Mesendoderm (in vitro differentiated cells): ENCODE measurements at regions not wholly inside any gene's neighbourhood (a gene's known extent, or its start where the extent isn't known, plus 50 kb on each side); places are given as distances from the start of the nearest gene placed in this dataset.

ENCODE experiments used
- DNase-seq: peaks from one replicate; pipeline ENCODE4 v3.0.0; 2013
- H2AK5ac ChIP-seq: 2 replicates; pipeline ENCODE4 v1.6.1; 2013; ENCODE audit warnings: low read length, inconsistent platforms
- H2BK120ac ChIP-seq: 2 replicates; pipeline ENCODE4 v1.6.1; 2013; ENCODE audit warnings: low read depth, mild to moderate bottlenecking, low read length, moderate library complexity, mixed read lengths
- H2BK15ac ChIP-seq: replicated peaks from 2 replicates; pipeline ENCODE4 v1.6.1; 2013; ENCODE audit warnings: low read depth, mild to moderate bottlenecking, moderate library complexity
- H2BK5ac ChIP-seq: 2 replicates; pipeline ENCODE4 v1.6.1; 2013; ENCODE audit warnings: low read length, inconsistent platforms
- H3K18ac ChIP-seq: 2 replicates; pipeline ENCODE4 v1.6.1; 2013; ENCODE audit warnings: mild to moderate bottlenecking, low read length, mixed read lengths
- H3K23ac ChIP-seq: one replicate; pipeline ENCODE4 v1.6.1; 2013; ENCODE audit warnings: low read length
- H3K27ac ChIP-seq: 2 replicates; pipeline ENCODE4 v1.5.1; 2013; ENCODE audit warnings: low read depth, mild to moderate bottlenecking, inconsistent platforms, low read length, moderate library complexity
- H3K27me3 ChIP-seq: 2 replicates; pipeline ENCODE4 v1.6.1; 2013; ENCODE audit warnings: low read length, control low read depth, mild to moderate bottlenecking, inconsistent platforms; ENCODE audit not compliant: insufficient read depth, poor library complexity
- H3K36me3 ChIP-seq: 2 replicates; pipeline ENCODE4 v1.6.1; 2013; ENCODE audit warnings: low read length, inconsistent platforms; ENCODE audit not compliant: control insufficient read depth, insufficient read depth
- H3K4ac ChIP-seq: one replicate; pipeline ENCODE4 v1.6.1; 2013; ENCODE audit warnings: low read depth, mild to moderate bottlenecking, low read length, moderate library complexity
- H3K4me1 ChIP-seq: 2 replicates; pipeline ENCODE4 v1.6.1; 2013; ENCODE audit warnings: low read depth, low read length, inconsistent platforms; ENCODE audit not compliant: control insufficient read depth
- H3K4me2 ChIP-seq: 2 replicates; pipeline ENCODE4 v1.6.1; 2013; ENCODE audit warnings: low read length
- H3K4me3 ChIP-seq: 2 replicates; pipeline ENCODE4 v1.5.1; 2013; ENCODE audit warnings: mild to moderate bottlenecking, low read length
- H3K56ac ChIP-seq: one replicate; pipeline ENCODE4 v1.6.1; 2013; ENCODE audit warnings: low read length
- H3K79me1 ChIP-seq: 2 replicates; pipeline ENCODE4 v1.6.1; 2013; ENCODE audit warnings: low read length, inconsistent platforms
- H3K79me2 ChIP-seq: 2 replicates; pipeline ENCODE4 v1.6.1; 2013; ENCODE audit warnings: mild to moderate bottlenecking, low read length; ENCODE audit not compliant: control insufficient read depth, insufficient read depth
- H3K9ac ChIP-seq: 2 replicates; pipeline ENCODE4 v1.6.1; 2013; ENCODE audit warnings: low read length, inconsistent platforms
- H4K5ac ChIP-seq: one replicate; pipeline ENCODE4 v1.6.1; 2013; ENCODE audit warnings: low read length
- H4K8ac ChIP-seq: one replicate; pipeline ENCODE4 v1.6.1; 2013; ENCODE audit warnings: low read depth, mild to moderate bottlenecking, control low read depth, low read length, moderate library complexity
- WGBS: extraction: QIAGEN DNeasy Blood & Tissue Kit; methylation state at CpG from one replicate; pipeline ENCODE4 v1.1.7; 2013; ENCODE audit warnings: low lambda C conversion rate, missing lambda C conversion rate; ENCODE audit not compliant: insufficient coverage; ENCODE audit errors: extremely low coverage; 5-methylcytosine and 5-hydroxymethylcytosine counted together

- no peak overlapping the region for H2AK5ac ChIP-seq
- no peak overlapping the region for H2BK5ac ChIP-seq
- no peak overlapping the region for H3K56ac ChIP-seq
- H3K79me1 ChIP-seq: no peaks in the 10 kb centered on the region
- H3K36me3 ChIP-seq: no peaks in the 10 kb centered on the region
- H3K4me2 ChIP-seq: no peak overlapping the region
- H3K79me2 ChIP-seq: no peaks in the 10 kb centered on the region
- no peak for DNase-seq
- no peak overlapping the region for H3K27ac ChIP-seq
- H3K9ac ChIP-seq: no peak overlapping the region
- no peak overlapping the region for H2BK15ac ChIP-seq
- no peak overlapping the region for H2BK120ac ChIP-seq
- H3K18ac ChIP-seq: no peak overlapping the region
- H3K4ac ChIP-seq: no peak overlapping the region
- H3K27me3 ChIP-seq: no peaks in the 10 kb centered on the region
- no peak overlapping the region for H4K5ac ChIP-seq
- H3K4me3 ChIP-seq: no peak overlapping the region
- no peaks in the 10 kb centered on the region for H3K4me1 ChIP-seq
- no peak overlapping the region for H3K23ac ChIP-seq
- no peak overlapping the region for H4K8ac ChIP-seq
- no CpG with 5 or more reads among the region's 6 CpGs for WGBS
These were observed 92.7 kb upstream of the NEURL1B start for GRCh38 chr5:172548311-172548731.

- no peak overlapping the region for H3K4me2 ChIP-seq
- H3K27me3 ChIP-seq: no peaks in the 10 kb centered on the region
- no peak overlapping the region for H3K9ac ChIP-seq
- no peak overlapping the region for H3K18ac ChIP-seq
- no peak overlapping the region for H3K4ac ChIP-seq
- WGBS: no CpG with 5 or more reads among the region's 5 CpGs
- no peaks in the 10 kb centered on the region for H3K36me3 ChIP-seq
- H2BK120ac ChIP-seq: no peak overlapping the region
- H2BK5ac ChIP-seq: no peak overlapping the region
- no peak for DNase-seq
- no peak overlapping the region for H3K4me3 ChIP-seq
- no peaks in the 10 kb centered on the region for H3K4me1 ChIP-seq
- H4K8ac ChIP-seq: no peak overlapping the region
- H3K27ac ChIP-seq: no peak overlapping the region
- no peak overlapping the region for H4K5ac ChIP-seq
- H3K79me2 ChIP-seq: no peaks in the 10 kb centered on the region
- H3K23ac ChIP-seq: no peak overlapping the region
- H2BK15ac ChIP-seq: no peak overlapping the region
- H2AK5ac ChIP-seq: no peak overlapping the region
- no peaks in the 10 kb centered on the region for H3K79me1 ChIP-seq
- H3K56ac ChIP-seq: no peak overlapping the region
These were observed 91.9 kb upstream of the SH3PXD2B start for GRCh38 chr5:172546196-172546595.

- H3K4me1 ChIP-seq: no peaks in the 10 kb centered on the region
- no peak overlapping the region for H2AK5ac ChIP-seq
- no peak overlapping the region for H3K23ac ChIP-seq
- no peak overlapping the region for H3K4ac ChIP-seq
- H3K9ac ChIP-seq: no peak overlapping the region
- H3K36me3 ChIP-seq: no peaks in the 10 kb centered on the region
- WGBS: no CpG with 5 or more reads among the region's 9 CpGs
- H3K4me3 ChIP-seq: no peak overlapping the region
- no peak for DNase-seq
- H2BK15ac ChIP-seq: no peak overlapping the region
- H2BK120ac ChIP-seq: no peak overlapping the region
- no peak overlapping the region for H2BK5ac ChIP-seq
- no peak overlapping the region for H3K4me2 ChIP-seq
- no peaks in the 10 kb centered on the region for H3K79me2 ChIP-seq
- no peaks in the 10 kb centered on the region for H3K79me1 ChIP-seq
- H4K8ac ChIP-seq: no peak overlapping the region
- no peaks in the 10 kb centered on the region for H3K27me3 ChIP-seq
- no peak overlapping the region for H3K18ac ChIP-seq
- H3K56ac ChIP-seq: no peak overlapping the region
- H4K5ac ChIP-seq: no peak overlapping the region
- H3K27ac ChIP-seq: no peak overlapping the region
These were observed 91.0 kb upstream of the SH3PXD2B start for GRCh38 chr5:172545291-172545801.

- Histone ChIP-seq H3K18ac (no peak overlapping the region), H4K8ac (no peak overlapping the region), H3K79me1 (no peaks in the 10 kb centered on the region), H3K27ac (no peak overlapping the region), H2AK5ac (no peak overlapping the region), H3K9ac (no peak overlapping the region), H2BK120ac (no peak overlapping the region), H4K5ac (no peak overlapping the region), H2BK5ac (no peak overlapping the region), H3K36me3 (no peaks in the 10 kb centered on the region), H3K56ac (no peak overlapping the region), H3K79me2 (no peaks in the 10 kb centered on the region), H3K4me2 (no peak overlapping the region), H2BK15ac (no peak overlapping the region), H3K27me3 (no peaks in the 10 kb centered on the region), H3K23ac (no peak overlapping the region), H3K4me3 (no peak overlapping the region), H3K4me1 (no peaks in the 10 kb centered on the region), H3K4ac (no peak overlapping the region)
- no CpG with 5 or more reads among the region's 6 CpGs for WGBS
- DNase-seq: no peak
These were observed 90.2 kb upstream of the SH3PXD2B start for GRCh38 chr5:172544371-172545095.

- Histone ChIP-seq H2AK5ac (no peak overlapping the region), H3K79me1 (no peaks in the 10 kb centered on the region), H2BK120ac (no peak overlapping the region), H3K9ac (no peak overlapping the region), H3K4ac (no peak overlapping the region), H3K18ac (no peak overlapping the region), H3K4me3 (no peak overlapping the region), H3K4me2 (no peak overlapping the region), H3K4me1 (no peaks in the 10 kb centered on the region), H3K23ac (no peak overlapping the region), H3K79me2 (no peaks in the 10 kb centered on the region), H3K27ac (no peak overlapping the region), H3K27me3 (no peaks in the 10 kb centered on the region), H3K36me3 (no peaks in the 10 kb centered on the region), H2BK15ac (no peak overlapping the region), H3K56ac (no peak overlapping the region), H2BK5ac (no peak overlapping the region), H4K5ac (no peak overlapping the region), H4K8ac (no peak overlapping the region)
- no peak for DNase-seq
- no CpG with 5 or more reads among the region's 11 CpGs for WGBS
These were observed 89.4 kb upstream of the SH3PXD2B start for GRCh38 chr5:172543484-172544298.
